Thyroid gland (tissue), 4 donors: ENCODE measurements at regions not wholly inside any gene's neighbourhood (a gene's known extent, or its start where the extent isn't known, plus 50 kb on each side); places are given as distances from the start of the nearest gene placed in this dataset.

Experiments used
- DNase-seq, 2 donors: peaks; one replicate each; pipeline ENCODE4 v3.0.0-alpha.2; 2019
- H3K27ac ChIP-seq, 3 donors: fragments of 200-600 bp; sonication (generic); 1 replicate in 2 of 3; 2 replicates in 1 of 3; pipeline ENCODE4 v1.5.1; 2016 to 2019; ENCODE audit warnings: mild to moderate bottlenecking in 1 of 3, moderate library complexity in 1 of 3
- H3K27me3 ChIP-seq: fragments of 200-600 bp; sonication (generic); one replicate; pipeline ENCODE4 v1.5.1; 2019
- H3K36me3 ChIP-seq, 2 donors: fragments of 200-600 bp; sonication (generic); one replicate each; pipeline ENCODE4 v1.5.1; 2016 to 2019
- H3K4me1 ChIP-seq, 2 donors: fragments of 200-600 bp; sonication (generic); one replicate each; pipeline ENCODE4 v1.5.1; 2017 to 2019
- H3K4me3 ChIP-seq, 3 donors: fragments of 200-600 bp; sonication (generic); replicated peaks in 1 of 3; 1 replicate in 2 of 3; 2 replicates in 1 of 3; pipeline ENCODE4 v1.5.1; 2016; ENCODE audit warnings: mild to moderate bottlenecking in 1 of 3
- H3K9me3 ChIP-seq: fragments of 200-600 bp; sonication (generic); one replicate; pipeline ENCODE4 v1.5.1; 2017
- POLR2A ChIP-seq, 2 donors: fragments of 450-650 bp; IDR thresholded peaks; one replicate each; pipeline ENCODE4 v1.6.1; 2017; ENCODE audit warnings: antibody characterized with exemption in 2 of 2, mild to moderate bottlenecking in 2 of 2, moderate library complexity in 1 of 2
- WGBS, 2 donors: methylation state at CpG; one replicate each; pipeline ENCODE4 v1.1.5; 2017; 5-methylcytosine and 5-hydroxymethylcytosine counted together
- intact Hi-C: fragments of 100-400 bp; cut with DNase I; formaldehyde crosslinking; loops from one replicate; pipeline ENCODE4 v1.15.1; 2023
- TF ChIP-seq, protein P1 (sequence below), 6 experiments: fragments of 200-600 bp in 3 of 6; fragments of 450-650 bp in 3 of 6; sonication (generic) in 3 of 6; IDR thresholded peaks; one replicate each; pipeline ENCODE4 v1.5.1; 2016 to 2019; ENCODE audit warnings: antibody characterized with exemption in 6 of 6, mild to moderate bottlenecking in 2 of 6, inconsistent platforms in 1 of 6, moderate library complexity in 1 of 6

DNA sequence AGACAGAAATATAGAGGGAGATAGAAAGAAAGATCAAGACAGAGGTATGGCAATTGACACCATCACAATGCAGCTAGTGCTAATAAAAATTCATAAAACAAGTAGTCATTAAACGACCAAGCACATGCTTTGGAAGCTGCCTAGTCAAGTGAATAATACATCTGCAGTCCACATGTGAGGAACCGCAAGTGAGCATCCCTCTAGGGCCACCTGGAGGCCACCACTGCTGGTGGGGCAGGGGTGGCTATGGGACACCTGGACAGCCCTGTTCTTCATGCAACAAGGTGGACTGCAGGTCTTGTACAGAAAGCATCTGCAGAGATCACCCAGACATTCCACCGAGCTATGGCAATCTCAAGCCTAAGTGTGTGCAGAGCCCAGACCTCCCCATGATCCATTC, 451.1 kb upstream of the PFKP start:
- Histone ChIP-seq H3K36me3 (no peaks in the 10 kb centered on the region), H3K4me3 (no peak overlapping the region), H3K4me1 (no peaks in the 10 kb centered on the region), H3K27me3 (no peaks in the 10 kb centered on the region), H3K9me3 (no peaks in the 10 kb centered on the region), H3K27ac (no peak overlapping the region)
- intact Hi-C loops: no loop called here
- WGBS, 2 donors: 71 to 82% methylated on average over 3 of the region's 3 CpGs
- no peak for TF ChIP-seq POLR2A (IDR thresholded peaks at IDR 0.05)
- TF ChIP-seq, protein P1, sequence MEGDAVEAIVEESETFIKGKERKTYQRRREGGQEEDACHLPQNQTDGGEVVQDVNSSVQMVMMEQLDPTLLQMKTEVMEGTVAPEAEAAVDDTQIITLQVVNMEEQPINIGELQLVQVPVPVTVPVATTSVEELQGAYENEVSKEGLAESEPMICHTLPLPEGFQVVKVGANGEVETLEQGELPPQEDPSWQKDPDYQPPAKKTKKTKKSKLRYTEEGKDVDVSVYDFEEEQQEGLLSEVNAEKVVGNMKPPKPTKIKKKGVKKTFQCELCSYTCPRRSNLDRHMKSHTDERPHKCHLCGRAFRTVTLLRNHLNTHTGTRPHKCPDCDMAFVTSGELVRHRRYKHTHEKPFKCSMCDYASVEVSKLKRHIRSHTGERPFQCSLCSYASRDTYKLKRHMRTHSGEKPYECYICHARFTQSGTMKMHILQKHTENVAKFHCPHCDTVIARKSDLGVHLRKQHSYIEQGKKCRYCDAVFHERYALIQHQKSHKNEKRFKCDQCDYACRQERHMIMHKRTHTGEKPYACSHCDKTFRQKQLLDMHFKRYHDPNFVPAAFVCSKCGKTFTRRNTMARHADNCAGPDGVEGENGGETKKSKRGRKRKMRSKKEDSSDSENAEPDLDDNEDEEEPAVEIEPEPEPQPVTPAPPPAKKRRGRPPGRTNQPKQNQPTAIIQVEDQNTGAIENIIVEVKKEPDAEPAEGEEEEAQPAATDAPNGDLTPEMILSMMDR (IDR thresholded peaks at IDR 0.05): no peak
- DNase-seq: no peak

DNA sequence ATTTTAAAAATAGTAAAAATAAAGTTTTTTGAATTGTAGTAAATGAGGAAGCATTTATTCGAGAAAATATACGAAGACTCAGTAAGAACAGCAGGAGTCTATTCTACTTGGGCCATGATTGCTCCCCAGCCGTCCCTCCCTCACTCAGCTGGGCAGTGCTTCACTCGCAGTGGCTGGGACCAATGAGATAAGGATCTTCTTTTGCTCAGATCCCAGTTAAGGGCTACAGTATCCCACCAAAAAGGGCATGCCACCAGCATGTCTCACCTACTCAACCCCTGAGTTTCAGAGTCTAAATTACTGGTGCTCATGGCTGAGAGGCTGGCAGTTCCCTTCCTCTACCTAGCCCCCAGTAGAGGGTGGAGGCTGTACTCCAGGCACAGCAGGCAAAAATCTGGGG, 455.7 kb upstream of the PFKP start:
- DNase-seq: no peak
- no peaks in the 10 kb centered on the region for H3K36me3 ChIP-seq
- intact Hi-C loops: no loop called here
- no peaks in the 10 kb centered on the region for H3K27me3 ChIP-seq
- WGBS, 2 donors: 75 to 82% methylated on average over 4 of the region's 4 CpGs
- no peak overlapping the region for H3K4me3 ChIP-seq
- H3K4me1 ChIP-seq: no peaks in the 10 kb centered on the region
- H3K9me3 ChIP-seq: no peaks in the 10 kb centered on the region
- no peak for TF ChIP-seq POLR2A (IDR thresholded peaks at IDR 0.05)
- TF ChIP-seq, protein P1 (IDR thresholded peaks at IDR 0.05): no peak
- no peak overlapping the region for H3K27ac ChIP-seq

DNA sequence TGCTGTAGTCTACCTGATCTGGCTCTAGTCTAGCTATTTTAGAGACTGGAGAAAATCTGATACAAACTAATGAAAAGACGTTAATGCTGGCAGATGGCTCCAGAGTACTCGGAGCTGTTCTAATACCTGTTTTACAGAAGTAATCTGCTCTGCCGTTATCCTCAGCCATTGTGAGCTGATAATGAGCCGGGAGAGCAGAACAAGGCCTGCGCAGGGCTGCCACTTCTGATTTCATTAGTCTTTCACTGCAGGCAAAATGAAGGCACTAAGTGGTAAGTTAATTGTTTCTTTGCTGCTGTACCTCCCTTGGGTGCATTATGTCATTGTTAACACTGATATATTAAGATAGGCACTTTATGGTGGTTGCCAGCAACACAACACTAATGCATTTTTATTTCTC, 456.4 kb upstream of the PFKP start:
- DNase-seq: no peak
- Histone ChIP-seq H3K4me1 (no peaks in the 10 kb centered on the region), H3K4me3 (no peak overlapping the region), H3K36me3 (no peaks in the 10 kb centered on the region), H3K27me3 (no peaks in the 10 kb centered on the region), H3K27ac (no peak overlapping the region), H3K9me3 (no peaks in the 10 kb centered on the region)
- 48 to 56% methylated on average over 5 of the region's 5 CpGs for WGBS, 2 donors
- no peak for TF ChIP-seq POLR2A (IDR thresholded peaks at IDR 0.05)
- TF ChIP-seq, protein P1 (IDR thresholded peaks at IDR 0.05): no peak
- intact Hi-C loops: no loop called here

DNA sequence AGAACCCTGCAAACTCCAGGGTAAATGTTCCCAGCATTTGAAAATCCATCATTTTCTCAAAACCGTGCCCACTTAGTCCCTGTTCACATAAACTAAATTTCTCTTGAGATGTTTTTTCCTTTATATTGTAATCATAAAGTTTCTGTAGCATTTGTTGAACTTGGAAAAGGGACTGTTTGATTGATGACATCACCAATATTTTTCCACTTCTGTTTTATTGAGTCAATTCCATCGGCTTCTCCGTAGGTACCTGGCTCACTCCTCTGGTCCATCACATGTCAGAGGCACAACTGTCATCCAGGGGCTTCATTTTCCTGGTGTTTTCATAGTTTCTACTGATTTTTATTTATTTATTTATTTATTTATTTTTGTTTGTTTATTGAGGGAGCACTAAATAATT, 462.5 kb upstream of the PFKP start:
- TF ChIP-seq POLR2A (IDR thresholded peaks at IDR 0.05): no peak
- TF ChIP-seq, protein P1 (IDR thresholded peaks at IDR 0.05): no peak
- Histone ChIP-seq H3K36me3 (no peaks in the 10 kb centered on the region), H3K4me3 (no peak overlapping the region), H3K9me3 (no peaks in the 10 kb centered on the region), H3K4me1 (no peaks in the 10 kb centered on the region), H3K27ac (no peak overlapping the region), H3K27me3 (no peaks in the 10 kb centered on the region)
- intact Hi-C loops: no loop called here
- DNase-seq: no peak
- 88 to 96% methylated on average over 3 of the region's 3 CpGs for WGBS, 2 donors

DNA sequence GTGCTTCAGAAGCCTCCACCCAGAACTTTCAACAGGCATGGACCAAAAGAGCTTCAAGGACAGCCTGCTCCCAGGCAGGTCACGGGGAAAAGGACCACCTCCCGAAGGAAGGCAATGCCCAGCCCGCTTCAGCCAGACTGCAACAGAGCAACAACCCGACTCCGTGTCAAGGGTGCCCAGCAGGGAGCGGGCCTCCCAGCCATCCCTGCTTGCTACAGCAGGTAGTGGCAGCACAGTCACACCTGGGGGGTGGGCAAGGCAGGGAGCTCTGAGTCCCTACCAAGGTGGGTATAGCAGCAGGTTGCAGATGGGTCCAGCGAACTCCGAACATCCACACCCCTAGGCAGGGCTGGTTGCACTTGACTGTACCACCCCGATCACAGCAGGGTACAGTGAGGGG, 467.8 kb upstream of the PFKP start:
- H3K36me3 ChIP-seq: no peaks in the 10 kb centered on the region
- no peak overlapping the region for H3K4me3 ChIP-seq
- no peak for DNase-seq
- 97 to 100% methylated on average over 7 to 9 of the region's 9 CpGs for WGBS, 2 donors
- TF ChIP-seq POLR2A (IDR thresholded peaks at IDR 0.05): no peak
- TF ChIP-seq, protein P1 (IDR thresholded peaks at IDR 0.05): no peak
- intact Hi-C loops: no loop called here
- H3K27me3 ChIP-seq: no peaks in the 10 kb centered on the region
- no peaks in the 10 kb centered on the region for H3K9me3 ChIP-seq
- H3K4me1 ChIP-seq: no peaks in the 10 kb centered on the region
- no peak overlapping the region for H3K27ac ChIP-seq
